ENCODE measurements at regions not wholly inside any gene's neighbourhood (a gene's known extent, or its start where the extent isn't known, plus 50 kb on each side); places are given as distances from the start of the nearest gene placed in this dataset.

DNA sequence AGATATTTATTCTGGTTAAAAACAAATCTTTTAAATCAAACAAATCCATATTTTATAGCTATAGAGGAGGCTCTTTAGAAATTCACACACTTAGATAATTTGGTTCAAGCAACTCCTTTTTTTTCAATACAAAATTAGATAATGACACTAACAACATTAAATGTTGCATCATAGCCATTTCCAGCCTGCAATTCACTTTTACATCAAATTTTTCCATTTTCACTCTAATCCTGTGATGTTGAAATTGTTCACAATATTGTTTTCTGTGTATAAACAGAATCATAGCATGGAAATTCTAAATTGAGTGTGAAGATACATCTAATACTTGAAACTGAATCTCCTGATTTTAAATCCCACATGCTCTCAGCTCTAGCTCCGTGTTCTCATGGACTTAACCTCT lies 482.6 kb downstream of the INHBA start:
- no peak for DNase-seq (ENCODE audit: low spot score in 2 of 2)
- H3K27ac ChIP-seq: no peak overlapping the region
- H3K4me1 ChIP-seq: no peaks in the 10 kb centered on the region
- H3K9me3 ChIP-seq: no peaks in the 10 kb centered on the region
- H3K36me3 ChIP-seq: no peaks in the 10 kb centered on the region
- TF ChIP-seq POLR2A (IDR thresholded peaks at IDR 0.05): no peak
- H3K27me3 ChIP-seq: no peaks in the 10 kb centered on the region
- H3K4me3 ChIP-seq: no peak overlapping the region
- 88% methylated on average over 1 of the region's 1 CpG for WGBS

DNA sequence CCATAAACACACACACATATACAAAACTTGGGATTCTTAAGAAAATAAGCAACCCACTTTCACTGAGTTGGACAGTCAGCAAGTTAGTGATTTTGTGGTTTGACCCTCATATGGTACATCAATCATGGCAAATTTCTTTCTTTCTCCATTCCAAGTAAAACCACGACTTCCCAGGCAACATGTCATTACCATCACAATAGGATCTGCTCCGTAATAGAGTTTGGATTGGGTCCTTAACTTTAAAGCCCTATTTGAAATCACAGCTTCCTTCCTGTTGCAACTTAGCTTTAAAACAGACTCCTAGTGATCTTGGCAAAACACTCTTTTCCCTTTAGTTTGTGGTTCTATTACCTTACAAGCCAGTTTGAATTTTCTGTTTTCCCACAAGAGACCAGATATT lies 483.6 kb downstream of the INHBA start:
- no peak for DNase-seq (ENCODE audit: low spot score in 2 of 2)
- TF ChIP-seq POLR2AphosphoS5 (IDR thresholded peaks at IDR 0.05) (no peak), POLR2A (IDR thresholded peaks at IDR 0.05) (no peak), EP300 (IDR thresholded peaks at IDR 0.05) (no peak)
- TF ChIP-seq, protein P1, sequence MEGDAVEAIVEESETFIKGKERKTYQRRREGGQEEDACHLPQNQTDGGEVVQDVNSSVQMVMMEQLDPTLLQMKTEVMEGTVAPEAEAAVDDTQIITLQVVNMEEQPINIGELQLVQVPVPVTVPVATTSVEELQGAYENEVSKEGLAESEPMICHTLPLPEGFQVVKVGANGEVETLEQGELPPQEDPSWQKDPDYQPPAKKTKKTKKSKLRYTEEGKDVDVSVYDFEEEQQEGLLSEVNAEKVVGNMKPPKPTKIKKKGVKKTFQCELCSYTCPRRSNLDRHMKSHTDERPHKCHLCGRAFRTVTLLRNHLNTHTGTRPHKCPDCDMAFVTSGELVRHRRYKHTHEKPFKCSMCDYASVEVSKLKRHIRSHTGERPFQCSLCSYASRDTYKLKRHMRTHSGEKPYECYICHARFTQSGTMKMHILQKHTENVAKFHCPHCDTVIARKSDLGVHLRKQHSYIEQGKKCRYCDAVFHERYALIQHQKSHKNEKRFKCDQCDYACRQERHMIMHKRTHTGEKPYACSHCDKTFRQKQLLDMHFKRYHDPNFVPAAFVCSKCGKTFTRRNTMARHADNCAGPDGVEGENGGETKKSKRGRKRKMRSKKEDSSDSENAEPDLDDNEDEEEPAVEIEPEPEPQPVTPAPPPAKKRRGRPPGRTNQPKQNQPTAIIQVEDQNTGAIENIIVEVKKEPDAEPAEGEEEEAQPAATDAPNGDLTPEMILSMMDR (IDR thresholded peaks at IDR 0.05): no peak
- H3K27me3 ChIP-seq: no peaks in the 10 kb centered on the region
- whole genome bisulfite sequencing: 35% methylated on average over 2 of the region's 2 CpGs
- H3K4me3 ChIP-seq: no peak overlapping the region
- H3K4me1 ChIP-seq: no peaks in the 10 kb centered on the region
- no peaks in the 10 kb centered on the region for H3K36me3 ChIP-seq
- H3K9me3 ChIP-seq: no peaks in the 10 kb centered on the region
- no peak overlapping the region for H3K27ac ChIP-seq

DNA sequence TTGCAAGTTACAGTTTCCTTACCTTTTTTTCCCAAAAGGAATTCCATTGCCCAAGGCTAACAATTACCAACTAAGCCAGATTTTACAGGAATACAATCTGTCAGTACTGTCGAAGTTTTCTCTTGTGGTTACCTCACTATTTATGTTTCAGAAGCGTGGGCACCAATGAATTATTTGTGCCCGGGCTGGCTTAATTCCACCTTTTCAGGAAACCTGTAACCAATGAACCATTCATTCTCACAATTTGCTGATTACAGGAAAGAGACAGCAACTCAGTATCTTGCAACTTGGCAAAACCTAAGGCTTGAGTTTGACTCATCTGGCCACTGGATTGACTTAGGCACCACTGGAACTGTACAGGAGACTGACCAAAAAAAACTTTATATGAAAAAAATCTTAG lies 485.6 kb downstream of the INHBA start:
- H3K4me1 ChIP-seq: no peaks in the 10 kb centered on the region
- no peak overlapping the region for H3K27ac ChIP-seq
- no peaks in the 10 kb centered on the region for H3K9me3 ChIP-seq
- WGBS: 60% methylated on average over 3 of the region's 3 CpGs
- DNase-seq (ENCODE audit: low spot score in 2 of 2): no peak
- TF ChIP-seq POLR2A (IDR thresholded peaks at IDR 0.05): no peak
- TF ChIP-seq EP300 (IDR thresholded peaks at IDR 0.05): no peak
- TF ChIP-seq, protein P1 (IDR thresholded peaks at IDR 0.05): no peak
- TF ChIP-seq POLR2AphosphoS5 (IDR thresholded peaks at IDR 0.05): no peak
- no peak overlapping the region for H3K4me3 ChIP-seq
- no peaks in the 10 kb centered on the region for H3K36me3 ChIP-seq
- H3K27me3 ChIP-seq: no peaks in the 10 kb centered on the region

DNA sequence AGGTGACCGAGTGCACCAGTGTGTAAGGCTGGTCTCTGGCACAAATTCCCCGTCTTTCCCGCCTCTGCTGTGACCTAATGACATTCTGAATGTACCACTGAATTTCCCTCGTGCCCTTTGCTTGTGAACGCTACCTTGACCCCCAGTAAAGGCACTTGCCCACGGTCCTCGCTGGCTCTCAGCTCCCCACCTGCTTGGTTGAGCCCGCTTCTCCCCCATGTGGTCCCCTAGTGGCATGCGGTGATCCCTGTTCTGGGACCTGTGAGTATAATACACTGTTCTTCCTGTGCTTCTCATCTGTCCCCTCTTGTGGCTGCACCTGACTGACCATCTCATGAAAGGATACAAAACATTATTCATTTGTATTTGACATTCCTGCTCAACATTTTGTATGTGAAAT lies 495.7 kb downstream of the INHBA start:
- H3K27me3 ChIP-seq: no peaks in the 10 kb centered on the region
- H3K4me1 ChIP-seq: no peaks in the 10 kb centered on the region
- no peak for DNase-seq (ENCODE audit: low spot score in 2 of 2)
- TF ChIP-seq POLR2AphosphoS5 (IDR thresholded peaks at IDR 0.05): no peak
- TF ChIP-seq POLR2A (IDR thresholded peaks at IDR 0.05): no peak
- TF ChIP-seq EP300 (IDR thresholded peaks at IDR 0.05): no peak
- TF ChIP-seq, protein P1 (IDR thresholded peaks at IDR 0.05): no peak
- WGBS: 86% methylated on average over 9 of the region's 9 CpGs
- H3K4me3 ChIP-seq: no peak overlapping the region
- no peak overlapping the region for H3K27ac ChIP-seq
- no peaks in the 10 kb centered on the region for H3K9me3 ChIP-seq
- no peaks in the 10 kb centered on the region for H3K36me3 ChIP-seq

DNA sequence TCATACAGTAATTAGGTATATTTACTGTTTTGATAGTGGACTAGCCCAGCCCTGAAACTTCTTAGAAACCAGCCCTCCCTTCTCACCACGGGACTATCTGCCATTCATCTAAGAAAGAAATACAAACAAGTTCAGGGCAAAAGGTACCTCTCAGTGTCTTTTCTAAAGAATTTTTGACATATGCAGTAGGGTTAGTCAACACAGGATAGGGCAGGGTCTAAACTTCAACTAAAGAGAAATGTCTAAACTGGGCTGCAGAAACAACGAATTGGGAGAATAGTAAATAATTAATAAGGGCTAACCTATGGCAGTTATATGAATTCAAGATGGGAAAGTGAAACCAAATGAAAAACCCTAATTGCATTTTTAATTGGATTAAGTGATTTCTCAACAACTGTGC lies 496.6 kb downstream of the INHBA start:
- TF ChIP-seq EP300 (IDR thresholded peaks at IDR 0.05) (no peak), POLR2A (IDR thresholded peaks at IDR 0.05) (no peak), POLR2AphosphoS5 (IDR thresholded peaks at IDR 0.05) (no peak)
- TF ChIP-seq, protein P1 (IDR thresholded peaks at IDR 0.05): no peak
- no peak overlapping the region for H3K4me3 ChIP-seq
- H3K27ac ChIP-seq: no peak overlapping the region
- no peak for DNase-seq (ENCODE audit: low spot score in 2 of 2)
- no peaks in the 10 kb centered on the region for H3K4me1 ChIP-seq
- no peaks in the 10 kb centered on the region for H3K27me3 ChIP-seq
- 66% methylated on average over 2 of the region's 2 CpGs for WGBS
- no peaks in the 10 kb centered on the region for H3K9me3 ChIP-seq
- no peaks in the 10 kb centered on the region for H3K36me3 ChIP-seq

DNA sequence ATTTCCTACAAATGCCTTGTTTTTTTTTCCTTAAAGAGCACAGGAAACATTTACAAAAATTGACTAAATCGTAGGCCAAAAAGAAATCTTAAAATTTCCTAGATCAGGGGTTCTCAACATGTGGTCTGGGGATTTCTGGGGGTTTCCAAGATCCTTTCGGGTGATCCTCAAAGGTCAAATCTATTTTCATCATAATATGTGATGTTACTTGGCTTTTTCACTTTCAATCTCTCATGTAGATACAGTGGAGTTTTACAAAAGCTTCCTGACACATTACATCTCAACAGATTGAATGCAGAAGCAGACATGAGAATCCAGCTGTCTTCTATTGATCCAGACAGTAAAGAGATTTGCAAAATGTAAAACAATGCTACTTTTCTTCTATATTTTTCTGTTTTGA lies 497.3 kb downstream of the INHBA start:
- Histone ChIP-seq H3K4me1 (no peaks in the 10 kb centered on the region), H3K36me3 (no peaks in the 10 kb centered on the region), H3K9me3 (no peaks in the 10 kb centered on the region), H3K27ac (no peak overlapping the region), H3K4me3 (no peak overlapping the region), H3K27me3 (no peaks in the 10 kb centered on the region)
- 53% methylated on average over 2 of the region's 2 CpGs for WGBS
- DNase-seq (ENCODE audit: low spot score in 2 of 2): no peak
- TF ChIP-seq EP300 (IDR thresholded peaks at IDR 0.05) (no peak), POLR2AphosphoS5 (IDR thresholded peaks at IDR 0.05) (no peak)

Measured in suprapubic skin (tissue), 4 donors.